ENCODE measurements at regions not wholly inside any gene's neighbourhood (a gene's known extent, or its start where the extent isn't known, plus 50 kb on each side); places are given as distances from the start of the nearest gene placed in this dataset.
A peak's percentile ranks its signal among the peaks of the same experiment; 100 is the strongest.
"Not testable (repeated sequence)": the region's sequence is repeated elsewhere in the genome, so short reads cannot be mapped to it uniquely, and the experiment has no call there.

- H3K4me3 ChIP-seq (ENCODE audit: low read length); H3K9me3 ChIP-seq (ENCODE audit: control insufficient read depth, low read depth, low read length); DNase-seq; H3K4me1 ChIP-seq (ENCODE audit: control insufficient read depth, insufficient read depth, low read length); H3K27ac ChIP-seq (ENCODE audit: low read length); H3K36me3 ChIP-seq (ENCODE audit: control insufficient read depth, insufficient read depth, low read length); H3K27me3 ChIP-seq (ENCODE audit: control insufficient read depth, insufficient read depth, low read length): not testable (repeated sequence)
- WGBS (ENCODE audit: insufficient coverage, low lambda C conversion rate): no CpG with 5 or more reads among the region's 21 CpGs
These were observed 2147.6 kb downstream of the LRRC4C start for GRCh38 chr11:39311888-39312287.

GRCh38 chr11:39304586-39304985, 2154.9 kb downstream of the LRRC4C start:
- no peaks in the 10 kb centered on the region for H3K4me1 ChIP-seq (ENCODE audit: control insufficient read depth, insufficient read depth, low read length)
- DNase-seq: no peak
- WGBS (ENCODE audit: insufficient coverage, low lambda C conversion rate): no CpG with 5 or more reads among the region's 1 CpG
- no peaks in the 10 kb centered on the region for H3K36me3 ChIP-seq (ENCODE audit: control insufficient read depth, insufficient read depth, low read length)
- H3K27me3 ChIP-seq (ENCODE audit: control insufficient read depth, insufficient read depth, low read length): no peaks in the 10 kb centered on the region
- no peaks in the 10 kb centered on the region for H3K9me3 ChIP-seq (ENCODE audit: control insufficient read depth, low read depth, low read length)
- H3K4me3 ChIP-seq (ENCODE audit: low read length): no peak overlapping the region
- H3K27ac ChIP-seq (ENCODE audit: low read length): no peak overlapping the region

GRCh38 chr11:39294648-39295047, 2164.8 kb downstream of the LRRC4C start:
- 89% methylated on average over 1 of the region's 1 CpG for WGBS (ENCODE audit: insufficient coverage, low lambda C conversion rate)
- H3K27ac ChIP-seq (ENCODE audit: low read length): no peak overlapping the region
- H3K27me3 ChIP-seq (ENCODE audit: control insufficient read depth, insufficient read depth, low read length): no peaks in the 10 kb centered on the region
- H3K4me3 ChIP-seq (ENCODE audit: low read length): no peak overlapping the region
- no peaks in the 10 kb centered on the region for H3K9me3 ChIP-seq (ENCODE audit: control insufficient read depth, low read depth, low read length)
- H3K4me1 ChIP-seq (ENCODE audit: control insufficient read depth, insufficient read depth, low read length): no peaks in the 10 kb centered on the region
- no peaks in the 10 kb centered on the region for H3K36me3 ChIP-seq (ENCODE audit: control insufficient read depth, insufficient read depth, low read length)
- no peak for DNase-seq

DNA sequence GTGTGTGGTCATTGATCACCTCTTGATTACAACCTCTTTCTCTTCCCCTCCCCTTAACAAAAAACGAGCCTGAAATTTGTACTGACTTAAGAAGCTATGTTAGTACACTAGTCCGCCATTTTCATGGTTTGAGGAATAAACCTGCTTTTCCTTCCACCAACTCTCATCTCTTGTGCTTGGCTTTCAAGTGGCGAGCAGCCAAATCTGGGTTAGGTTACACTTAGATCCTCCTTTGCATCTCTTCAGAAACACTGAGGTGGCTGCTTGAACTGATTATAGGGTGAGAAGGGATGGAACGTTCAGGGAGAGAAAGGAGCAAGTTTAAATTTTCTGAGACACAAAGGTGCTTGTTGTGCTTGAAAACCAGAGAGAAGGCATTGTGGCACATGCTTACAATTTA, 2171.4 kb downstream of the LRRC4C start:
- WGBS (ENCODE audit: insufficient coverage, low lambda C conversion rate): 50% methylated on average over 1 of the region's 4 CpGs
- Histone ChIP-seq H3K27me3 (ENCODE audit: control insufficient read depth, insufficient read depth, low read length) (no peaks in the 10 kb centered on the region), H3K4me1 (ENCODE audit: control insufficient read depth, insufficient read depth, low read length) (no peaks in the 10 kb centered on the region), H3K27ac (ENCODE audit: low read length) (no peak overlapping the region), H3K36me3 (ENCODE audit: control insufficient read depth, insufficient read depth, low read length) (no peaks in the 10 kb centered on the region), H3K4me3 (ENCODE audit: low read length) (no peak overlapping the region), H3K9me3 (ENCODE audit: control insufficient read depth, low read depth, low read length) (peaks cover 4% of the 10 kb centered on the region)
- no peak for DNase-seq

- Histone ChIP-seq H3K4me3 (ENCODE audit: low read length) (no peak overlapping the region), H3K36me3 (ENCODE audit: control insufficient read depth, insufficient read depth, low read length) (no peaks in the 10 kb centered on the region), H3K9me3 (ENCODE audit: control insufficient read depth, low read depth, low read length) (no peaks in the 10 kb centered on the region), H3K4me1 (ENCODE audit: control insufficient read depth, insufficient read depth, low read length) (no peaks in the 10 kb centered on the region), H3K27ac (ENCODE audit: low read length) (no peak overlapping the region), H3K27me3 (ENCODE audit: control insufficient read depth, insufficient read depth, low read length) (no peaks in the 10 kb centered on the region)
- 80% methylated on average over 2 of the region's 3 CpGs for WGBS (ENCODE audit: insufficient coverage, low lambda C conversion rate)
- peak in 1 of 2 donors; percentile 1 for DNase-seq
These were observed 2191.2 kb downstream of the LRRC4C start for GRCh38 chr11:39268176-39268690.

DNA sequence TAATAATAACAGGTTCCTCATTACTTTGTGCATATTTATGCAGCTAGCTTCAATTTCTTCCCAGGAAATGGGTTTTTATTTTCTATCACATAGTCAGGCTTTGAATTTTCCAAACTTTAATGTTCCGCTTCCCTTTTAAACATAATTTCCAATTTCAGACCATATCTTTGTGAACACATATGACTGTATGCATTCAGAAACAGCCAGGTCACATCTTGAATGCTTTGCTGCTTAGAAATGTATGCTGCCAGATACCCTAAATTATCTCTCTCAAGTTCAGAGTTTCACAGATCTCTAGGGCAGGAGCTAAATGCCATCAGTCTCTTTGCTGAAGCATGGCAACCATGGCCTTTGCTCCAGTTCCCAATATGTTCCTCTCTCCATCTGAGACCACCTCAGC, 2203.8 kb downstream of the LRRC4C start:
- no peak overlapping the region for H3K27ac ChIP-seq (ENCODE audit: low read length)
- DNase-seq: no peak
- peaks cover 4% of the 10 kb centered on the region for H3K9me3 ChIP-seq (ENCODE audit: control insufficient read depth, low read depth, low read length)
- 100% methylated on average over 1 of the region's 1 CpG for WGBS (ENCODE audit: insufficient coverage, low lambda C conversion rate)
- H3K36me3 ChIP-seq (ENCODE audit: control insufficient read depth, insufficient read depth, low read length): no peaks in the 10 kb centered on the region
- H3K4me1 ChIP-seq (ENCODE audit: control insufficient read depth, insufficient read depth, low read length): no peaks in the 10 kb centered on the region
- H3K4me3 ChIP-seq (ENCODE audit: low read length): no peak overlapping the region
- no peaks in the 10 kb centered on the region for H3K27me3 ChIP-seq (ENCODE audit: control insufficient read depth, insufficient read depth, low read length)

GRCh38 chr11:39249566-39250365, 2209.7 kb downstream of the LRRC4C start:
- Histone ChIP-seq H3K4me1 (ENCODE audit: control insufficient read depth, insufficient read depth, low read length) (no peaks in the 10 kb centered on the region), H3K27me3 (ENCODE audit: control insufficient read depth, insufficient read depth, low read length) (no peaks in the 10 kb centered on the region), H3K9me3 (ENCODE audit: control insufficient read depth, low read depth, low read length) (peaks cover 4% of the 10 kb centered on the region), H3K27ac (ENCODE audit: low read length) (no peak overlapping the region), H3K4me3 (ENCODE audit: low read length) (no peak overlapping the region), H3K36me3 (ENCODE audit: control insufficient read depth, insufficient read depth, low read length) (no peaks in the 10 kb centered on the region)
- DNase-seq: no peak
- WGBS (ENCODE audit: insufficient coverage, low lambda C conversion rate): 80% methylated on average over 3 of the region's 3 CpGs

- no peaks in the 10 kb centered on the region for H3K4me1 ChIP-seq (ENCODE audit: control insufficient read depth, insufficient read depth, low read length)
- H3K27ac ChIP-seq (ENCODE audit: low read length): no peak overlapping the region
- WGBS (ENCODE audit: insufficient coverage, low lambda C conversion rate): 88% methylated on average over 1 of the region's 1 CpG
- DNase-seq: no peak
- no peak overlapping the region for H3K4me3 ChIP-seq (ENCODE audit: low read length)
- H3K36me3 ChIP-seq (ENCODE audit: control insufficient read depth, insufficient read depth, low read length): no peaks in the 10 kb centered on the region
- H3K9me3 ChIP-seq (ENCODE audit: control insufficient read depth, low read depth, low read length): no peaks in the 10 kb centered on the region
- no peaks in the 10 kb centered on the region for H3K27me3 ChIP-seq (ENCODE audit: control insufficient read depth, insufficient read depth, low read length)
These were observed 2211.8 kb downstream of the LRRC4C start for GRCh38 chr11:39247570-39248137.

DNA sequence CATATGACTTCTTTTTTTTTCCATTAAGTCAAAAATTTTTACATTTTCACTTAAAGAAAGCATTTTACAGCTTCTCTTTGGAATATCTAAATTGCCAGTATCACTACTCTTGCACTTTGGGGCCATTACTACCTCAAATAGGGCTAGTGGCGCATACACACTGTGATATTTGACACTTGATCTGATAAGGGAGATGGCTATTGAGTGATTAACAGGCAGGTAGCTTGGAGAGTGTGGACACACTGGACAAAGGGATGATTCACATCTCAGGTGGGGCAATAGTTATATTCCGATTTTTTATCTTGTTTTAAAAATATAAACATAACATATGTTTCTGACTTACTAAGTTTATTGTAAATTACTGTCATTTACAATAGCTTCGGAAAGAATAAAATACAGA, 2219.9 kb downstream of the LRRC4C start:
- no peaks in the 10 kb centered on the region for H3K9me3 ChIP-seq (ENCODE audit: control insufficient read depth, low read depth, low read length)
- no peaks in the 10 kb centered on the region for H3K4me1 ChIP-seq (ENCODE audit: control insufficient read depth, insufficient read depth, low read length)
- WGBS (ENCODE audit: insufficient coverage, low lambda C conversion rate): 0% methylated on average over 1 of the region's 3 CpGs
- H3K36me3 ChIP-seq (ENCODE audit: control insufficient read depth, insufficient read depth, low read length): no peaks in the 10 kb centered on the region
- H3K4me3 ChIP-seq (ENCODE audit: low read length): no peak overlapping the region
- no peaks in the 10 kb centered on the region for H3K27me3 ChIP-seq (ENCODE audit: control insufficient read depth, insufficient read depth, low read length)
- no peak for DNase-seq
- H3K27ac ChIP-seq (ENCODE audit: low read length): no peak overlapping the region

GRCh38 chr11:39236916-39237315, 2222.5 kb downstream of the LRRC4C start:
- Histone ChIP-seq H3K27me3 (ENCODE audit: control insufficient read depth, insufficient read depth, low read length) (no peaks in the 10 kb centered on the region), H3K9me3 (ENCODE audit: control insufficient read depth, low read depth, low read length) (no peaks in the 10 kb centered on the region), H3K4me3 (ENCODE audit: low read length) (no peak overlapping the region), H3K36me3 (ENCODE audit: control insufficient read depth, insufficient read depth, low read length) (no peaks in the 10 kb centered on the region), H3K4me1 (ENCODE audit: control insufficient read depth, insufficient read depth, low read length) (no peaks in the 10 kb centered on the region), H3K27ac (ENCODE audit: low read length) (no peak overlapping the region)
- WGBS (ENCODE audit: insufficient coverage, low lambda C conversion rate): 100% methylated on average over 1 of the region's 1 CpG
- no peak for DNase-seq
